Fibroblast of skin of right biceps (primary cell): ENCODE measurements at regions not wholly inside any gene's neighbourhood (a gene's known extent, or its start where the extent isn't known, plus 50 kb on each side); places are given as distances from the start of the nearest gene placed in this dataset.
"Not testable (repeated sequence)": the region's sequence is repeated elsewhere in the genome, so short reads cannot be mapped to it uniquely, and the experiment has no call there.

Experiments
- DNase-seq: peaks from one replicate; pipeline ENCODE4 v3.0.0-alpha.2; 2013

- not testable (repeated sequence) for DNase-seq
These were observed 663.2 kb upstream of the BCHE start for GRCh38 chr3:166500420-166500819.

- peak; percentile 65 for DNase-seq
These were observed 662.4 kb upstream of the BCHE start for GRCh38 chr3:166499636-166500035.

- no peak for DNase-seq
These were observed 661.2 kb upstream of the BCHE start for GRCh38 chr3:166498446-166498845.

- DNase-seq = no peak
These were observed 652.6 kb upstream of the BCHE start for GRCh38 chr3:166489826-166490225.

- no peak for DNase-seq
These were observed 651.9 kb upstream of the BCHE start for GRCh38 chr3:166488977-166489672.

GRCh38 chr3:166484470-166484869, 647.2 kb upstream of the BCHE start:
- no peak for DNase-seq

GRCh38 chr3:166481340-166481739, 644.1 kb upstream of the BCHE start:
- DNase-seq = no peak

- DNase-seq = no peak
These were observed 641.1 kb upstream of the BCHE start for GRCh38 chr3:166478356-166478755.

GRCh38 chr3:166473501-166473900, 636.3 kb upstream of the BCHE start:
- no peak for DNase-seq

- DNase-seq = no peak
These were observed 634.8 kb upstream of the BCHE start for GRCh38 chr3:166472015-166472414.

GRCh38 chr3:166471074-166471767, 634.0 kb upstream of the BCHE start:
- no peak for DNase-seq

- DNase-seq = peak; percentile 20
These were observed 625.8 kb upstream of the BCHE start for GRCh38 chr3:166462891-166463470.

GRCh38 chr3:166461626-166462025, 624.4 kb upstream of the BCHE start:
- DNase-seq = no peak

- DNase-seq = no peak
These were observed 620.2 kb upstream of the BCHE start for GRCh38 chr3:166457382-166457781.

- peak; percentile 91 for DNase-seq
These were observed 619.1 kb upstream of the BCHE start for GRCh38 chr3:166456286-166456685.

GRCh38 chr3:166455744-166456143, 618.5 kb upstream of the BCHE start:
- DNase-seq = peak; percentile 96

- no peak for DNase-seq
These were observed 616.3 kb upstream of the BCHE start for GRCh38 chr3:166453478-166453877.

- no peak for DNase-seq
These were observed 614.8 kb upstream of the BCHE start for GRCh38 chr3:166451997-166452396.

GRCh38 chr3:166447513-166447912, 610.3 kb upstream of the BCHE start:
- no peak for DNase-seq

- DNase-seq = peak; percentile 73
These were observed 609.8 kb upstream of the BCHE start for GRCh38 chr3:166446986-166447385.

GRCh38 chr3:166446291-166446690, 609.1 kb upstream of the BCHE start:
- peak; percentile 76 for DNase-seq

GRCh38 chr3:166445865-166446264, 608.6 kb upstream of the BCHE start:
- peak; percentile 25 for DNase-seq

- no peak for DNase-seq
These were observed 607.5 kb upstream of the BCHE start for GRCh38 chr3:166444756-166445155.

- no peak for DNase-seq
These were observed 607.1 kb upstream of the BCHE start for GRCh38 chr3:166444336-166444735.
